Endometrium (tissue), 2 donors: ENCODE measurements at regions not wholly inside any gene's neighbourhood (a gene's known extent, or its start where the extent isn't known, plus 50 kb on each side); places are given as distances from the start of the nearest gene placed in this dataset.

Experiments
- FAIRE-seq: peaks from 2 replicates; lab custom pipeline; 2012; peaks lifted over from hg19 to GRCh38; lab: Jason Lieb, UNC
- donor health status: control.
- donor health status: control.

DNA sequence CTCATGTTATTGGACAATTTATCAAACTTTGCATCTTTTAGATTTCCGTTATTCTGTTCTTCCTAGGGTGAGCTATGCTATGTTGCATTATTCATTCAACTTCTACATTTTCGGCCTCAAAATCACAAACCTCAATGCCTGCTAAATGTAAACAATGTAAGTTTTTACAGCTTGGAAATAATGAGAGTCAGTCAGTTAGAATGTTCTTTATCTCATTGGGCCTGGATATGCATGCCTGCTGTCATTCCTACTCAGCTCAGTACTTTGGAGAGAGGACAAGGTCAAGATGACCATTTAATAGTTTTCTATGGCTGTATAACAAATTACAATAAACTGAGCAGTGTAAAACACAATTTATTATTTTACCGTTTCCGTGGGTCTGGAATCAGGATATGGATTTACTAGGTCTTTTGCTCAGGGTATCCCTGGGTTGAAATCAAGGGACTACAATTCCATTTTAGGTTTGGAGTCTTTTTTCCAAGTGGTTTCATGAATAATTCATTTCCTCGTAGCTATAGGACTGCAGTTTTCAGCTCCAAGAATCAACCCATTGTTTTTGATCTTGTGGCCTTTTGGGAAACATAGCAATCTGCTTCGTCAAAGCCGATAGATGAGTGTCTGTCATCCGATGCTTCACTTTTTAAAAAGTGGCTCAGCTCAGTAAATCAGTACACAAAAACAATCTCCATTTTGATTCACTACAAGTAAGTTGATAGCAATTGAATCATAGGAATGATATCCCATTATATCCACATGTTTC lies 1143.2 kb upstream of the CDH6 start:
- no peak for FAIRE-seq

DNA sequence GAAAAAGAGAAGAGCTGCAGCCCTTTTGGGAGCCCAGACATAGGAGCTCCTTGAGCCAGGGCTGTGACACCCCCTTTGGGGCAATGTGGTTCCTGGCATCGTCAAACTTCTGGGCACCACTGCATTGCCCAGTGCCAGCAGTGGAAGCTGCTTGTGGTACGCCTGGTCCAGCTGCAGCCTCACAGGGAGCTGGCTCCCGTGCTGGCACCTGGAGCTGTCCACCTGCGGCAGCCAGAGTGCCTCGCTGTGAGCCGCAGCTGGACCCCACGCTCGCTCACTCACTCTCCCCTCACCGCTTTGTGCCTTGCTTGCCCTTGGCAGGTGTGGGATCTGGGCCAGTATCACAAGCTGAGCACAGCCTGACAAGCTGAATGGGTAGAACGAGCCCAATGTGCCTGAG lies 1150.8 kb upstream of the CDH6 start:
- no peak for FAIRE-seq

DNA sequence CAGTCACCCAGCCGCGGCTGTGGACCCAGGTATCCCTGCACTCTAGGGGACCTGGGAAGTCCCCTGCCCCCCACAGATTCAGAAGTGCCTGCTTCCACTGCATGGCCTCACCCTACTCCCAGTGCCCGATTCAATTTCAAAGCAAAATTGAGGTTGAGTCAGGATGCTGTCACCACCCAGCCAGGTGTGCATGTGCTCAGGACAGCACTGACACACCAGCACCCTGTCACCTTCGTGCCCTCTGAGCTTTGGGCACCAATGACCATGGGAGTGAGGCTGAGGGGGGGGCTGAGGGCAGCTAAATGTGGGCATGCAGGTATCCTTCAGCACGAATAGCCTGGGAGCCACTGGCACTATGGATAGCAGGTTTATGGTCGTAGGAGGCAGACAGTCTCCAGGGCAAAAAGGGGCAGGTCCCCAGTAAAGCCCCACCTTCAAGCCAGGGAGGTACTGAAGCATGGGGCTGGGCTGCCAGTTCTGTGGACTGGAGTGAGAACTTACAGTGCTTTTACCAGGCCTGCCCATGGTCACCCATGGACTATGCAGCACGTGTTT lies 1151.6 kb upstream of the CDH6 start:
- no peak for FAIRE-seq

DNA sequence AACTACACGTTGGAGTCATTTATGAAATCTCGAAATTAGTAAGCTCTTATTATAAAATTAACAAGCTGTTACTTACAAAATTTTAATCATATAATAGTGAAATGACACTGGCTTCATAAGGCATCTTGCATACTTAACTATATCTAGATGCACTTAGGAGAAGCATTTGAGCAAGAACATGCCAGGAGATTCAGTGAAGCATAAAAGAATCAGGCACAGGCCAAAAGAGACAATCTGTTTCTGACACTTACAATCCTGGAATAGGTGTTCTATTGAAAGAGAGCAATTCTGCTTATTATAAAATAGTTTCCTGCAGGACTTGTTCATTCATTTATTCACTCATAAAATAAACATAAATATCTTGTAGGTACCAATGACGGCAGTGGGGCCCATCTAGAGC lies 1152.2 kb upstream of the CDH6 start:
- no peak for FAIRE-seq

DNA sequence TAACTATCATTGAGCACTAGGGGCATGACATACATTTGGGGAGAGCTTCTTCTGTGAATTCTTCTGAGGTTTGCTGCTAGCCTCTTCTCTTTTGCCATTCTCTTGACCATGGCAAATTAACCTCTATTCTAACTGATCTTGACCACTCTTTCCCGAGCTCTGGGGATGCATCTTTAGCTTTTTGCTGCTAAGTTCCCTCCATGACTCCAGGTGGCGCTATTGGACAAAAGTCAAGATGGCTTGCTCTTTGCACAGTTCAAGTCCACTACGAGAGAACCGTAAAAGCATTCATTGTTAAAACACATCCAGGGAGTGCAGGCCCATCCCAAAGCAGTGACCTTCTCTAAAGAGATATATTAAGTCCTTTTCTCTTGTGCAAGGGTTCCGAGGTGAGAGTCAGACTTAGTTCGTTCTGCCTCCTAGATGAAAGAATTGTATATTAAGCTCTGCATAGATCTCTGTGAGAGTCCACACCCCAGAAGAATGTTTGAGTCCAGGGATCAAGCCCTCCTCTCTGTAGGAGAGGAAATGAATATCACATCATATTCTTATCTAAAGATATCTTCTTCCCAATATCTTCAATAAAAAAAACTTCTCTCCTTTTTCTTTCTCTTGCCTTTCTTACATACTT lies 1152.9 kb upstream of the CDH6 start:
- FAIRE-seq: no peak

DNA sequence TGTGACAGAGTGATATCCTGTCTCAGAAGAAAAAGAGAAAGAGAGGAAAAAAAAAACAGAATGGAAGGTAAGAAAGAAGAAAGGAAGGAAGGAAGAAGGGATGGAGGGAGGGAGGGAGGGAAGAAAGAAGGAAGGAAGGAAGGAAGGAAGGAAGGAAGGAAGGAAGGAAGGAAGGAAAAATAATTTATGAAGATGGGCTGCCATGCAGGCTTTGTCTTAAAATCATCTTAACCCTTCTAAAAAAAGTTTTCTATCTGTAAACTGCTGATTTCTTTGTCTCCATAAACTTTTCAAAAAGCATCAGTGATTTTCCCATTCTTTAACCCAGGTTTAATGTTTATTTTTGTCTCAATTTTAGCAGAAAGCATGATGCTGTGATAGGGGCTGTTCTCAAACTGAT lies 1154.1 kb upstream of the CDH6 start:
- no peak for FAIRE-seq

DNA sequence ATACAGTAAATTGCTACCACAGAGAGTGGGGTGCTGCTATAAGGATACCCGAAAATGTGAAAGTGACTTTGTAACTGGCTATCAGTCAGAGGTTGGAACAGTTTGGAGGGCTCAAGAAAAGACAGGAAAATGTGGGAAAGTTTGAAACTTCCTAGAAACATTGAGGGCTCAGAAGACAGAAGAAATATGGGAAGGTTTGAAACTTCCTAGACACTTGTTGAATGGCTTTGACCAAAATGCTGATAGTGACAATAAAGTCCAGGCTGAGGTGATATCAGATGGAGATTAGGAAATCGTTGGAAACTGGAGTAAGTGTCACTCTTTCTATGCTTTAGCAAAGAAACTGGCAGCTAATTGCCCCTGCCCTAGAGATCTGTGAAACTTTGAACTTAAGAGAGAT lies 1158.6 kb upstream of the CDH6 start:
- FAIRE-seq: no peak

DNA sequence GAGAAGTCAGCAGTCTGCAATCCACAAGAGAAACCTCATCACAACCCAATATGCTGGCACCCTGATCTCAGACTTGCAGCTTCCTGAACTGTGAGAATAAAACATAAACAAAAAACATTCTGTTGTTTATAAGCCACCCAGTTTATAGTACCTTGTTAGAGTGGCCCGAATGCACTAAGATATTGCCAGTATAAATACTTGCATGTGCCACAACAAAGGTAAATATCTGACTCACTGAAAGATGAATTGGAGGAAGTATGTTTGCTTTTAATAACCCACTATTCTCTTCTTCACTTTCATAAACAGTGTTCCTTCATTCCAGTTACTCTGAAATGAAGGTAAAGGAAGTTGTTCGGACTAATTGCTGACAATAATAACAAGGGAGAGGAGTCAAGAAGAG lies 1163.4 kb upstream of the CDH6 start:
- FAIRE-seq: no peak

DNA sequence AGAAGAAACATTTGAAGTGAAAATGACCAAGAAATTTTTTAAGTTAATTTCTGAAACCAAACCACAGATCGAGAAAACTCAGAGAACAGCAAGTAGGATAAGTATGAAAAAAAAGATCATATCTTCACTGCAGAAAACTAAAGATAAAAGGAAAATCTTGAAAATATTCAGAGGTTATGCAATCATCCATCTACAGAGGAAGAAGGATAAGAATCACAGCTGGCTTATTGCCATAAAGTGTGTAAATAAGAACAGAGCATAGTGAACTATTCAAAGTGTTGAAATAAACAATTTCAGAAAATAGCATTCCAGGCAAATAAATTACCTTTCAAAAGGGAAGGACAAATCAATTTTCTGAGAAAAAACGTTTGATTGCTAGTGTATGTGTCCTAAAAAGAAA lies 1191.7 kb upstream of the CDH6 start:
- no peak for FAIRE-seq

DNA sequence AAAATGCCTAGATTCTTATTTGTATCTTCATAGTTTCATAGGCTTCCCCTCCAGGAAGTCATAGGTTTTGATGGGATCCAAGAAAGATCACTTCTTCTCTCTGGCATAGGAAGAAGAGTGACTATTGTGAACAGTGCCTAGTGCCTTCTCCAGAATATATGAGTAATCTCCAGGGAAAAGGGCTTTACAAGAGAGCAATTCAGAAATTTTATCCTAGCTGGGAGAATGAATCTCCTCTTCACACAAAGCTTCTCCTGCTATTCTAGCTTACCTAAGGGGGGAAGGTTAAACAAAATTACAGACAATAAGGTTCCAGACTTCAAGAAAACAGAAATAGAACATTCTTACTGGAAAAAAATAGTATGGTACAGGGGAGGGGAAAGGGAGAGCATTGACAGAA lies 1193.3 kb upstream of the CDH6 start:
- no peak for FAIRE-seq

DNA sequence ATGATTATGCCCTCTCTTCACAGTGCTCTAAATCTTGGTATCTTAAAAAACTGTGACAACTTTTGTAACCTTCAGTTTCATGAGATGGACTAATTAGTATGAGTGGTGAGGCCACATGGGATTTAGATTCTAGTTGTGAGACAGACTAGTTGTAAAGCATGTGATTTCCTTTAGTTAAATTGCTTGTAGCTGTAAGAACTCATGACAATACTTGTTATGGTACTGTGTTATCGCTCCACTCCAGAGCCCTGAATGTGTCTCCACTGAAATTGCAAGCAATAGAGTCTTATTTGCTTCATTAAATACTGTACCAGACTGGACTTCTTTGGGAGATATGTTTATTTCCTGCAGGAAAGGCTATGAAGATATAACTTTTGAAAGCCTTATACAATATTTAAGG lies 1198.3 kb upstream of the CDH6 start:
- FAIRE-seq: no peak

DNA sequence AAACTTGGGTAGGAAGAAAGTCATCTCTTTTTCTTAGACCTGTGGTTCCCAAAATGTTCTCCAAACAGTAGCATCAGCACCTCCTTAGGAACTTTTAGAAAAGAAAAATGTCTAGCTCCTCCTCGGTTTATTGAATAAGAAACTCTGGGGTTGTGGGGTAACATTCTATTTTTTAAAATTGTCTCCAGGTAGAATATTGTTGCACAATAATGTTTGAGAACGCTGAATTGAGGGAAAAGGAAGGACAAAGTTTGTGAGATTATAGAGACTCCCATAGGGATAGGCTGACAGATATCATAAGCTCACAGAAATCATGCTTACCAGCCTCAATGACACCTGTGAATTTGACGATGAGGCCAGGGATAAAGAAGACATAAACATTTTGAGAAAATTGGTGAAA lies 1199.0 kb upstream of the CDH6 start:
- FAIRE-seq: no peak

DNA sequence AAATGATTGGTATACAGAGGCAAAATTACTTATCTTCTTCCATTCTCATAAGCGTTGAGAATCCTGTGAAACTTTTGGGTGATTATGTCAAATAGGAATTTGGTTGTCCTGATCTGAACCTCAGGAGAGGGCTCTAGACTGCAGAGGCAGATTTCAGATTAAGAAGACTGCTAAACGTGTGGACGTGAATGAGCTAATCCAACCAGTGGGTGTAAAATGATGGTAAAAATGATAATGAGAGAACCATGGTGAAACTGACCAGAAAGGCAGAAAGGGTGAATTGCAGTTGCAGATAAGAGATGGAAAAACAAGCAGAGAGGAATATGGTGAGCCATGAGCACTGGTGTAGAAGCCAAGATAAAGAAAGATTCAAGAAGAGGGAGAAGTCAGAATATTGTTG lies 1200.2 kb upstream of the CDH6 start:
- FAIRE-seq: no peak

DNA sequence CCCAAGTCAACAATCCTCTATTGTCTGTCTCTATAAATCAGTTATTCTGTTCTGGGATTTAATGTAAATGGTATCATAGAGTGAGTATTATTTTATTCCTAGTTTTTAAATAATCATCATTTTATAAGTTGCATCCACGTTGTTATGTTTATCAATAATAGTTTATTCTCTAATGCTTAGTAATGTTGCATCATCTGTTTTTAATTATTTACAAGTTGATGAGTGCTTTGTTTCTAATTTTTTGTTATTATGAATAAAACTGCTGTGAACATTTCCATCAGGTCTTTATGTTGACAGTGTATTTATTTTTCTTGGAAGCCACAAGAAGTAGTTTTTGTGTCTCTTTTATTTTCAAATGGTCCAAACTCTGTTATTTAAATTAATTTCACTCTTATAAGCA lies 1201.2 kb upstream of the CDH6 start:
- FAIRE-seq: no peak

DNA sequence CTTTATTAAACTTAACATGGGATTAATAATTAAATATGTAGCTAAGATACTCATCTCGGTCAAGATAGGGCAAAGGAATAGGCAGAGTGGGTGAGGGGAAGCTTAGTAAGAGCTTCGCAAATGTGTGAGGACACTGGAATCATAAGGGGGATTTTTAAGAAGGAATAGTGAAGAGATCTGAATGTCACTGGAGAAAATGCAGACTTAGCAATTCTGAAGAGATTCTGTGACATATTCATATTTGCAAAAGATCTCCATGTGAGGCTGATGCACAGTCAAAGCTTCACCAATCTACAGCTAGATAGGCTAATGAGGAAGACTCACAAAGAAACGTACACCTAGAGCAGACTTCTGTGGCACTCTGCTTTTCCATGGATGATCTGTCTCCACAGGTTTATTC lies 1202.8 kb upstream of the CDH6 start:
- FAIRE-seq: no peak

DNA sequence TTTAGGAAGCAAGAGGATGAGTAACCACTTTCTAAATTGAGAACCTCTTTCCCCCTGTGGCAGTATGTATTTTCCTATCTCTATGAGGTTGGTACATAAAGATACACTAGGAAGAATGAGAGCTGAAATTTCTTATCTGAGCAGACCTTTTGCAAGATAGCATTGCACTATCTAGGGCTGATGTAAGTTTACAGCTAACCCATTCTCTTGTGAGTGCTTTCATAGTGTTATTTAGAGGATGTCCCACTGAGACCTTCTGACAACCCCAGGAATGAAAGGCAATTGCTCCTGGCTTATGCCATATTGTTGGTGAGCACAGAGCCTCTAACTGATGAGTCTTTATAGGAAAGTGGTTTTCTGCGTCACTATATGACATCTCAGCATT lies 1209.3 kb upstream of the CDH6 start:
- FAIRE-seq: no peak

DNA sequence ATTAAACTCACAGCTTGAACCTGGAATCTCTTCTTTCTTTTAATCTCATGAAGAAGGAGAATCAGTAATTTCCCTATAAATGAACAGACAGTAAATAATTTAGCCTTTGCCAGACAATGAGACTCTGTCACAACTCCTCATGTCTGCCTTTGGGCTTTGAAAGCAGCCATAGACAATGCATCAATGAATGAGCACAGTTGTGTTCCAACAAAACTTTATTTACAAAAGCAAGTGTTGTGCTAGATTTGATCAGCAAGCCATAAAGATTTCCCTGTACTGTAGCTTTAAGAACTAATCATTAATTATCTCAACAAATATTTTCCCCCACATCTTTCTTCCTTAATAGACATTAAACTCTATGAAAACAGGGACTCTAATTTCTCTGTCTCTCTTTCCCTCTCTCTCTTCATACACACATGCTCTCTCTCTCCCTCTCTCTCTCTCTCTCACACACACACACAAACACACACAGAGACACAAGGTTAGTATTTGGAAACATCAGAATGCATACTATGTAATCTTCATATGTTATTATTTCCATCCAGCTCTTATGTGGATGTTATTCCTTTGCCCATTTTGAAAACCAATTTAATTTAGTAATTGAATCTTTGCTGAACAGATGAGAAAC lies 1209.8 kb upstream of the CDH6 start:
- no peak for FAIRE-seq

DNA sequence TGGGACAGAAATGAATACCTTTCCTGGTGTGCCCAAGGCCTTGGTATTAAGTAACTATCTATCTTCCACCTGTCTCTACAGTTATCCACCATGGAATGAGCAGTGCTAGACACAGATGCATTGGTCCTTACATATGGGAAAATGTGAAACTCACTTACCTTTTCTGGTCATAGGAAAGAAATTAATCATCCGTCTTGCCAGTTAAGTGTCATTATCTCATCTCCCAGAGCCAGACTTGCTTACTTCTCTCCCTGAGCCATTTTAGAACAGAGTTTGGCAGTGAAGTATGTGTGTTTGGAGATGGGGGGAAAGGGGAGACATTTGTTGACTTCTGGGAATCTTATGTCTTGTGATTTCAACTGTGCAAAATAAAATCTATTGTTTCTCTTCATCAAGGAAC lies 1211.0 kb upstream of the CDH6 start:
- no peak for FAIRE-seq

DNA sequence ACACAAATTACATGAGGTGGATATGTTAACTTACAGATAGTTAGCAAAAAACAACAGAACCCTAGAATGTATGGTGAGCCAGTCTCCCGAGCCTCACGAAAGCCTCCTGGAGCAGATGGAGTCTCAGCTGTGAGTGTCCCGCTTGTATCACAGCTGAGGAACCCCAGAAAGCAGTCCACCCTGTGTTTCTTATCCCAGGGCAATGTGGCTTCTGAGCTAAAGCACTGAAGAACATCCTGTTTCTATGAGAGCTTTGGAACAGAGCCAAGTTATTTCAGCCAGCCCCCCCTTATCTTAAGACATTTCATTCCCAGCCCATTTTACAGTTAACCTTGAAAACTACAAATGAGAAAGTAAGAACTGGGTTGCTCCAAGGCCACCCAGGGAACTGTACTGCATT lies 1220.9 kb upstream of the CDH6 start:
- no peak for FAIRE-seq

DNA sequence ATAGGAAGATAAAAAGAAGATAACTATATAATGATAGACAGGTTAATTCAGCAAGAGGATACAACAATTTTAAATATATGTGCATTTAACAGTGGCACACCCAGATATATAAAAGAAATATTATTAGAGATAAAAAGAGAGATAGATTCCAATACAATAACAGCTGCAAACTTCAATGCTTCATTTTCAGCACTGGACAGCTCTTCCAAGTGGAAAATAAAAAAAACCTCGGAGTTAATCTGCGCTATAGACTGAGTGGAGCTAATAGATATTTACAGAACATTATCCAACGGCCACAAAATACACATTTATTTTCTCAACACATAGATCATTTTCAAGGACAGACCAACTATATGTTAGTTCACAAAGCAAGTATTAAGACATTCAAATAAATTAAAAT lies 1229.5 kb upstream of the CDH6 start:
- FAIRE-seq: no peak

DNA sequence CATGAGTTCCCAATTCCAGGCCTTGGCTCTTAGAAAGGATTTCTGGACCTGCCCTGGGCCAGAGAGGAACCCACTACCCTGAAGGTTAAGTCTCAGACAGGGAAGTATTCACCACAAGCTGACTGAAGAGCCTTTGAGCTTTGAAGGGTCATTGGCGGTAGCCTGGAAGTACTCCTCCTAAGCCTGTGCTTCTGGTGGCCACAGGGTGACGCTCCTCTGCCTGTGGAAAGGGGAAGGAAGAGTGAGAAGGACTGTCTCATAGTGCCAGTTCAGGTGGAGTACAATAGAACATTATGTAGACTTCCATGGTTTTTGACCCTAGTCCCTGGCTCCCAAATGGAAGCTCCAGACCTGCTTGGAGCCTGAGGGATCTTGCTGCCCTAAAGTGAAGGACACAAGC lies 1233.2 kb upstream of the CDH6 start:
- FAIRE-seq: no peak

DNA sequence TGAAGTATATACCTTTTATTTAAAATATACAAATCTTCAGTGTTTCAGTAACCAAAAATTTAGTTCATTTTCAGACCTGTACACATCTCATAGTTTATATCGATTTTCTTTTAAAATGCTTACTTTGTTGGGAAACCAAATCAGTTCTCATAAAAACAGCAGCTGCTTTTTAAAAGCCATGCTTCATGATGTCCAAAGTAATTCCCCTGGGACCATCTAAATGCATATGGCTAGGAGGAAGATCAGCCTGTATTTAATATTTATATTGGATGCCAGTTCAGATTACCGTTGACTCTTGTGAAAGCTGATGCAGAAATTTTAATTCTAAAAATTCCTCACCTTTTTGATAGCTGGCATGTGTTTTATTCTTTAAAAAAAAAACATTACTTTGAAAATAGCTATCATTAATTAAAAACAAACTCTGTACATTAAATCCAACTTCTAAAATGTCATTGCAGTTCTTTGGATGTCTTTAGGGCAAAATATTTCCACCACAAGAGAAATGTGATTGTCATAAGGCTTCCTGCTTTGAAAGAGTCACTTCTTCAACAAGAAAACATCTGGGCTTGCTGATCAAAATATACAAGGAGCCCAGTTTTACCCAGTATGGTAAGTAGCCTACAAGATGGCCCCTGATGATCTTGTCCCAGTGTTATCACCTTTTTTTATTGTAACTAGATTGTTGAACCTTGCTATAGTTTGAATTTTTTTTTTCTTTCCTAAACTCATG lies 1242.9 kb upstream of the CDH6 start:
- no peak for FAIRE-seq

DNA sequence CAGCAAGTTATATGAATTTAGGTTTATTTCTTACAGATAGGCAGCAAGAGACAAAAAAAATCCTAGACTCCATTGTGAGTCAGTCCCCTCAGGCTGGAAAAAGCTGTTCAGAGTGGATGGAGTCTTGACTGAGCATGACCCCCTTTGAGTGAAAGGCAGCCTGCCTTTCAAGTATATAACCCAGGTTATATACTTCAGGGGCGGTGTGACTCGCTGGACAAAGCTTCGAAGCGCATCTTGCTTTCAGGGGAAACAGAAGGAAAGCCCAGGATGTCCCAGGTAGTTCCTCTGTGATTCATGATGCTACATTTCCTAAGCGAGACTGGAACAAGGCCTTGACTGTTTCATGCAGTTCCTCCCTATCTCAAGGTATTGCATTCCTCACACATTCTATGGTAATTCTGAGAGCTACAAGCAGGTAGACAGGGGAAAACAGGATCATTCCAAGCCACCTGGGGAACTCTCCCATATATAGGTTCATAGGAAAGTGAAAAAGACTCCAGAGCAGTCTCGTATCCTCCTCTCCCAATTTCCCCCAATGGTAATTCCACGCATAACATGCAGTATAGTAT lies 1244.1 kb upstream of the CDH6 start:
- FAIRE-seq: no peak
